ENCODE measurements at regions not wholly inside any gene's neighbourhood (a gene's known extent, or its start where the extent isn't known, plus 50 kb on each side); places are given as distances from the start of the nearest gene placed in this dataset.

DNA sequence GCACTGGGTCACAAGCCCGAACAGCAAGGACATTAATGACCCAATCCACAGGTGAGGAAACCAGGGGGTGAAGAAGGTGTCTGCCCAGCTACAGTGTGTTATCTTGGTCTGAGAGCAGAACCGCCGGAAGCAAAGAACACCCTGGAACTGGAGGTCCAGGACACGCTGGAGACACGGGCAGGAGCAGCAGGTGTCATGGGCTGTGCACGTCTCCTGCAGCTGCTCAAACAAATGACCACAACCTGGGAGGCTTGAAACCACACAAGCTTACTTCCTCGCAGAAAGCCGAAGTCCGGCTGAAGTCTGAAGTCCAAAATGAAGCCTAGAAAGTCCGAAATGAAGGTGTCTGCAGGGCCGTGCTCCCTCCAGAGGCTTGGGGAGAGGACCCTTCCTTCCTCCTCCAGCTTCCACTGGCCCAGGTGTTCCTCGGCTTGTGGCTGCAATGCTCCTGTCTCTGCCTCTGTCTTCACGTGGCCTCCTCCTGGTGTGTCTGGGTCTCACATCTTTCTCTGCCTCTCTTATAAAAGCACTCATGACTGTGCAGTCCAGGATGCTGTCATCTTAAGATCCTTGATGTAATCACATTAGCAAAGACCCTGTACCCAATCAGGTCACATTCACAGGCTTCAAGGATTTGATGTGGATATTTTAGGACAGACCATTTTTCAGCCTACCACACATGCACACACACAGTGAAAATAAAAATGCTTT lies 351.2 kb downstream of the C16orf95 start:
- Mint-ChIP-seq H3K4me3 (ENCODE audit: unreplicated experiment) (peak overlapping the region; percentile 2), H3K9me3 (ENCODE audit: unreplicated experiment) (no peaks in the 10 kb centered on the region), H3K36me3 (ENCODE audit: low read depth, unreplicated experiment) (no peaks in the 10 kb centered on the region), H3K27ac (ENCODE audit: unreplicated experiment) (no peak overlapping the region), H3K4me1 (ENCODE audit: unreplicated experiment) (peaks cover 15% of the 10 kb centered on the region), H3K27me3 (ENCODE audit: unreplicated experiment) (peaks cover 16% of the 10 kb centered on the region)
- no peak for DNase-seq (ENCODE audit: low spot score)
- TF ChIP-seq, protein P1, sequence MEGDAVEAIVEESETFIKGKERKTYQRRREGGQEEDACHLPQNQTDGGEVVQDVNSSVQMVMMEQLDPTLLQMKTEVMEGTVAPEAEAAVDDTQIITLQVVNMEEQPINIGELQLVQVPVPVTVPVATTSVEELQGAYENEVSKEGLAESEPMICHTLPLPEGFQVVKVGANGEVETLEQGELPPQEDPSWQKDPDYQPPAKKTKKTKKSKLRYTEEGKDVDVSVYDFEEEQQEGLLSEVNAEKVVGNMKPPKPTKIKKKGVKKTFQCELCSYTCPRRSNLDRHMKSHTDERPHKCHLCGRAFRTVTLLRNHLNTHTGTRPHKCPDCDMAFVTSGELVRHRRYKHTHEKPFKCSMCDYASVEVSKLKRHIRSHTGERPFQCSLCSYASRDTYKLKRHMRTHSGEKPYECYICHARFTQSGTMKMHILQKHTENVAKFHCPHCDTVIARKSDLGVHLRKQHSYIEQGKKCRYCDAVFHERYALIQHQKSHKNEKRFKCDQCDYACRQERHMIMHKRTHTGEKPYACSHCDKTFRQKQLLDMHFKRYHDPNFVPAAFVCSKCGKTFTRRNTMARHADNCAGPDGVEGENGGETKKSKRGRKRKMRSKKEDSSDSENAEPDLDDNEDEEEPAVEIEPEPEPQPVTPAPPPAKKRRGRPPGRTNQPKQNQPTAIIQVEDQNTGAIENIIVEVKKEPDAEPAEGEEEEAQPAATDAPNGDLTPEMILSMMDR (IDR thresholded peaks at IDR 0.05; ENCODE audit: unreplicated experiment): no peak

DNA sequence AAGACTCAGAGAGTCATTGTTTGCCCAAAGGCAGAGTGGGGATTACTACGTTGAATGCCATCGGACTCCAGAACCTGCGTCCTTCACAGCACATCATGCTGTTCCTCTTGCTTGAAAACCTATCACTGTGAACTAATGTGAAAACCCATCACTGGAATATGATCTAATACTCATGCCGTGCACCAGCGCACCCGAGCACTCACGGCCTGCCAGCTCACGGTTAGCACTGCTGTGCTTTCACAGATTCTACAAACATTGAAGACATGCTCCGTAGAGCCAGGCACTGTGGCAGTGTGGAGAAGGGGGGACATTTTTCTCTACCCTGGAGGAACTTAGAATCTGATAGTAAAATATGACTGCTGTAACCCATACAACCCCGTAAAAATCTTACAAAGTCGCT lies 350.4 kb downstream of the C16orf95 start:
- Mint-ChIP-seq H3K27me3 (ENCODE audit: unreplicated experiment) (peaks cover 16% of the 10 kb centered on the region), H3K4me1 (ENCODE audit: unreplicated experiment) (peaks cover 15% of the 10 kb centered on the region), H3K27ac (ENCODE audit: unreplicated experiment) (no peak overlapping the region), H3K9me3 (ENCODE audit: unreplicated experiment) (no peaks in the 10 kb centered on the region), H3K36me3 (ENCODE audit: low read depth, unreplicated experiment) (no peaks in the 10 kb centered on the region), H3K4me3 (ENCODE audit: unreplicated experiment) (no peak overlapping the region)
- TF ChIP-seq, protein P1 (IDR thresholded peaks at IDR 0.05; ENCODE audit: unreplicated experiment): no peak
- DNase-seq (ENCODE audit: low spot score): no peak

DNA sequence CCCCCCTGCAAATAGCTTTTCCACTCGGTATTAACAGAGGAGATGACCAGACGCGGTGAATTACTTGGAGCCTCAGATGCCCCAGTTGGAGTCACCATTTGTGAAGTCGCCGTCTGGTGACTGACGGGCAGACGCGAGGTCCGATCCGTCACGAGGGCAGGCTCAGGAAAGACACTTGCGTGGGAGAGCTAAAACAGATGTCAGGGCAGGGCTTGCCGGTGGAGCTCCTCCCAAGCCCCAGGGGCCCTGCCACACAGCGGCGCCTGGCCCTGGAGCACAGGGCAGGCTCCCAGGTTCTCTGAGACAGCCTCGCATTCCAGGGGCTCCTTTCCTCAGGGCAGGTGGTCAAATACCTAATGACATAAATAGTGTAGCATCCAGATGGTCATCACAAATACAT lies 348.3 kb downstream of the C16orf95 start:
- Mint-ChIP-seq H3K27ac (ENCODE audit: unreplicated experiment) (no peak overlapping the region), H3K4me1 (ENCODE audit: unreplicated experiment) (peaks cover 16% of the 10 kb centered on the region), H3K36me3 (ENCODE audit: low read depth, unreplicated experiment) (no peaks in the 10 kb centered on the region), H3K4me3 (ENCODE audit: unreplicated experiment) (no peak overlapping the region), H3K9me3 (ENCODE audit: unreplicated experiment) (no peaks in the 10 kb centered on the region), H3K27me3 (ENCODE audit: unreplicated experiment) (peaks cover 13% of the 10 kb centered on the region)
- DNase-seq (ENCODE audit: low spot score): no peak
- TF ChIP-seq, protein P1 (IDR thresholded peaks at IDR 0.05; ENCODE audit: unreplicated experiment): no peak

DNA sequence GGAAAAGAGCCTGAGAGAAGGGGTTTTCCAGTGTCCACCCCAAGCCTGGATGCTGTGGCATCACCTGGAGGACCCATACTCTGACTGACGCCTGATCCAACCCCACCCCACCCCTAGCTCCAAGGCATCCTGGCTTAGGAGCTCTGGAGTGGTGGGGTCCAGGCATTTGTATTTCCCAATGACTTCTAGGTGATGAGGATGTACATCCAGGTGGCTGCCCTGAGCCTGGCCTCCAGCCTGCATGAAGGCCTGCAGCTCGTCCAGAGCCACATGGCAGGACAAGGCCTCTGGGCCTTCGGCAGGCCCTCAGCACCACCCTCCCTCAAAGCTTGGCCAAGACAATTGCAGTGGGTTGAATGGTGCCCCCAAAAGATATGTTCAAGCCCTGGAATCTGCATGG lies 347.5 kb downstream of the C16orf95 start:
- no peak overlapping the region for H3K27ac Mint-ChIP-seq (ENCODE audit: unreplicated experiment)
- no peak overlapping the region for H3K4me3 Mint-ChIP-seq (ENCODE audit: unreplicated experiment)
- DNase-seq (ENCODE audit: low spot score): no peak
- H3K36me3 Mint-ChIP-seq (ENCODE audit: low read depth, unreplicated experiment): no peaks in the 10 kb centered on the region
- TF ChIP-seq, protein P1 (IDR thresholded peaks at IDR 0.05; ENCODE audit: unreplicated experiment): no peak
- H3K4me1 Mint-ChIP-seq (ENCODE audit: unreplicated experiment): peaks cover 16% of the 10 kb centered on the region
- H3K9me3 Mint-ChIP-seq (ENCODE audit: unreplicated experiment): no peaks in the 10 kb centered on the region
- peaks cover 12% of the 10 kb centered on the region for H3K27me3 Mint-ChIP-seq (ENCODE audit: unreplicated experiment)

DNA sequence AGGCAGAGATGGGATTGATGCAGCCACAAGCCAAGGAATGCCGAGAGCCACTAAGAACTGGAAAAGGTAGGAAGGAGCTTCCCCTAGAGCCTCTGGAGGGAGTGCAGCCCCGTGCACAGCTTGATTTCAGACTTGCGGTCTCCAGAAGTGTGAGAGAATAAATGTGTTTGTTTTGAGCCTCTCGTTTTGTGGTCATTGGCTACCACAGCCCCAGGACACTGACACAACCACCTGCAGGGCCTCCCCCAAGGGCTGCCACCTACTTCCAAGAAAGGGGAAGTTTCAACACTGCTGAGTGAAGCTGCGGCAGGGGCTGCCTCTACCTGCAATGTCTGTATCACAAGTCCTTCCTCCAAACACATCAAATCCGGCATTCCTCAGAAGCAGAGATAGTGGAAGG lies 346.9 kb downstream of the C16orf95 start:
- Mint-ChIP-seq H3K9me3 (ENCODE audit: unreplicated experiment) (no peaks in the 10 kb centered on the region), H3K27ac (ENCODE audit: unreplicated experiment) (no peak overlapping the region), H3K36me3 (ENCODE audit: low read depth, unreplicated experiment) (no peaks in the 10 kb centered on the region), H3K4me3 (ENCODE audit: unreplicated experiment) (no peak overlapping the region), H3K27me3 (ENCODE audit: unreplicated experiment) (peaks cover 10% of the 10 kb centered on the region), H3K4me1 (ENCODE audit: unreplicated experiment) (peaks cover 16% of the 10 kb centered on the region)
- TF ChIP-seq, protein P1 (IDR thresholded peaks at IDR 0.05; ENCODE audit: unreplicated experiment): no peak
- DNase-seq (ENCODE audit: low spot score): no peak

Measured in endothelial cell (in vitro differentiated cells).